GM21529 (cell line): ENCODE measurements at regions not wholly inside any gene's neighbourhood (a gene's known extent, or its start where the extent isn't known, plus 50 kb on each side); places are given as distances from the start of the nearest gene placed in this dataset.

ENCODE experiments used
- ATAC-seq: cut with Tn5 transposase; IDR thresholded peaks from one replicate; pipeline ENCODE4 v1.9.1; 2021; ENCODE audit not compliant: unreplicated experiment

GRCh38 chr13:74219566-74219965 lies 85.4 kb upstream of the KLF12 start:
- ATAC-seq = no peak

GRCh38 chr13:74218291-74218690 lies 84.1 kb upstream of the KLF12 start:
- no peak for ATAC-seq

GRCh38 chr13:74217811-74218210 lies 83.6 kb upstream of the KLF12 start:
- ATAC-seq = no peak

- no peak for ATAC-seq
These were observed 81.2 kb upstream of the KLF12 start for GRCh38 chr13:74215420-74215819.

GRCh38 chr13:74214321-74214720 lies 80.1 kb upstream of the KLF12 start:
- ATAC-seq = no peak

- ATAC-seq = no peak
These were observed 76.6 kb upstream of the KLF12 start for GRCh38 chr13:74210693-74211393.

- no peak for ATAC-seq
These were observed 72.7 kb upstream of the KLF12 start for GRCh38 chr13:74206855-74207254.

GRCh38 chr13:74206061-74206561 lies 71.9 kb upstream of the KLF12 start:
- no peak for ATAC-seq

- no peak for ATAC-seq
These were observed 71.1 kb upstream of the KLF12 start for GRCh38 chr13:74205313-74205690.

GRCh38 chr13:74204602-74205312 lies 70.6 kb upstream of the KLF12 start:
- no peak for ATAC-seq

- ATAC-seq = no peak
These were observed 69.4 kb upstream of the KLF12 start for GRCh38 chr13:74203576-74203975.

- ATAC-seq = no peak
These were observed 68.1 kb upstream of the KLF12 start for GRCh38 chr13:74202129-74202813.

- ATAC-seq = no peak
These were observed 67.3 kb upstream of the KLF12 start for GRCh38 chr13:74201530-74201929.

- no peak for ATAC-seq
These were observed 65.9 kb upstream of the KLF12 start for GRCh38 chr13:74200081-74200480.

GRCh38 chr13:74197677-74198429 lies 63.6 kb upstream of the KLF12 start:
- no peak for ATAC-seq

GRCh38 chr13:74194846-74195245 lies 60.6 kb upstream of the KLF12 start:
- no peak for ATAC-seq

GRCh38 chr13:74193391-74193790 lies 59.2 kb upstream of the KLF12 start:
- ATAC-seq = no peak

- ATAC-seq = no peak
These were observed 57.2 kb upstream of the KLF12 start for GRCh38 chr13:74191410-74191809.

GRCh38 chr13:74190999-74191398 lies 56.8 kb upstream of the KLF12 start:
- no peak for ATAC-seq

GRCh38 chr13:74187564-74187963 lies 53.4 kb upstream of the KLF12 start:
- no peak for ATAC-seq

GRCh38 chr13:74184283-74184682 lies 50.1 kb upstream of the KLF12 start:
- no peak for ATAC-seq
